Right forelimb (tissue), 1 donor: ENCODE measurements at regions not wholly inside any gene's neighbourhood (a gene's known extent, or its start where the extent isn't known, plus 50 kb on each side); places are given as distances from the start of the nearest gene placed in this dataset.
"Not testable (repeated sequence)": the region's sequence is repeated elsewhere in the genome, so short reads cannot be mapped to it uniquely, and the experiment has no call there.

Experiments used
- DNase-seq: peaks from one replicate; pipeline ENCODE4 v3.0.0-alpha.2; 2018

GRCh38 chr7:113291058-113291457 is 172.7 kb upstream of the SMIM30 start:
- DNase-seq, result no peak

- DNase-seq, result no peak
These were observed 170.9 kb upstream of the SMIM30 start for GRCh38 chr7:113289140-113289740.

GRCh38 chr7:113285411-113285810 is 167.1 kb upstream of the SMIM30 start:
- DNase-seq, result no peak

GRCh38 chr7:113283861-113284260 is 165.5 kb upstream of the SMIM30 start:
- DNase-seq, result no peak

- DNase-seq, result no peak
These were observed 164.5 kb upstream of the SMIM30 start for GRCh38 chr7:113282875-113283274.

GRCh38 chr7:113281223-113281622 is 162.9 kb upstream of the SMIM30 start:
- DNase-seq, result no peak

GRCh38 chr7:113279256-113279655 is 160.9 kb upstream of the SMIM30 start:
- no peak for DNase-seq

- no peak for DNase-seq
These were observed 152.4 kb upstream of the SMIM30 start for GRCh38 chr7:113270790-113271189.

- not testable (repeated sequence) for DNase-seq
These were observed 151.2 kb upstream of the SMIM30 start for GRCh38 chr7:113269592-113269991.

GRCh38 chr7:113268757-113269156 is 150.4 kb upstream of the SMIM30 start:
- DNase-seq, result no peak

- DNase-seq, result no peak
These were observed 149.5 kb upstream of the SMIM30 start for GRCh38 chr7:113267885-113268284.

- no peak for DNase-seq
These were observed 148.9 kb upstream of the SMIM30 start for GRCh38 chr7:113267271-113267670.

- DNase-seq, result no peak
These were observed 145.4 kb upstream of the SMIM30 start for GRCh38 chr7:113263749-113264148.

GRCh38 chr7:113263215-113263742 is 144.9 kb upstream of the SMIM30 start:
- DNase-seq, result not testable (repeated sequence)

- DNase-seq, result no peak
These were observed 138.7 kb upstream of the SMIM30 start for GRCh38 chr7:113256883-113257531.

- DNase-seq, result no peak
These were observed 128.8 kb upstream of the SMIM30 start for GRCh38 chr7:113247198-113247597.

GRCh38 chr7:113246738-113247137 is 128.4 kb upstream of the SMIM30 start:
- no peak for DNase-seq

- DNase-seq, result no peak
These were observed 114.5 kb upstream of the SMIM30 start for GRCh38 chr7:113232885-113233284.

GRCh38 chr7:113230691-113231090 is 112.3 kb upstream of the SMIM30 start:
- no peak for DNase-seq

- DNase-seq, result no peak
These were observed 99.0 kb upstream of the SMIM30 start for GRCh38 chr7:113217314-113217713.

- no peak for DNase-seq
These were observed 97.7 kb upstream of the SMIM30 start for GRCh38 chr7:113216038-113216437.

- DNase-seq, result no peak
These were observed 91.3 kb upstream of the SMIM30 start for GRCh38 chr7:113209449-113210203.

- DNase-seq, result no peak
These were observed 89.6 kb upstream of the SMIM30 start for GRCh38 chr7:113207931-113208330.

- no peak for DNase-seq
These were observed 89.1 kb upstream of the SMIM30 start for GRCh38 chr7:113207441-113207840.
